Ascending aorta (tissue), 2 donors: ENCODE measurements at regions not wholly inside any gene's neighbourhood (a gene's known extent, or its start where the extent isn't known, plus 50 kb on each side); places are given as distances from the start of the nearest gene placed in this dataset.

Source experiments
- DNase-seq, 2 donors: peaks; one replicate each; pipeline ENCODE4 v3.0.0-alpha.2; 2019; ENCODE audit warnings: low spot score in 2 of 2
- H3K27ac ChIP-seq, 2 donors: fragments of 200-600 bp; sonication (generic); one replicate each; pipeline ENCODE4 v1.5.1; 2016 to 2017; ENCODE audit warnings: mild to moderate bottlenecking in 1 of 2
- H3K27me3 ChIP-seq: fragments of 200-600 bp; sonication (generic); one replicate; pipeline ENCODE4 v1.5.1; 2017
- H3K36me3 ChIP-seq, 2 donors: fragments of 200-600 bp; sonication (generic); one replicate each; pipeline ENCODE4 v1.5.1; 2016
- H3K4me1 ChIP-seq, 2 donors: fragments of 200-600 bp; sonication (generic); one replicate each; pipeline ENCODE4 v1.5.1; 2016 to 2017; ENCODE audit warnings: mild to moderate bottlenecking in 1 of 2
- H3K4me3 ChIP-seq, 2 donors: fragments of 200-600 bp; sonication (generic); one replicate each; pipeline ENCODE4 v1.5.1; 2016 to 2017; ENCODE audit warnings: mild to moderate bottlenecking in 1 of 2
- H3K9me3 ChIP-seq, 2 donors: fragments of 200-600 bp; sonication (generic); one replicate each; pipeline ENCODE4 v1.5.1; 2016
- CTCF ChIP-seq, 3 experiments: fragments of 200-600 bp in 2 of 3; fragments of 450-650 bp in 1 of 3; sonication (generic) in 2 of 3; IDR thresholded peaks; one replicate each; pipeline ENCODE4 v1.5.1; 2016 to 2019; ENCODE audit warnings: antibody characterized with exemption in 3 of 3, mild to moderate bottlenecking in 1 of 3, moderate library complexity in 1 of 3
- intact Hi-C: fragments of 100-400 bp; cut with DNase I; formaldehyde crosslinking; loops from one replicate; pipeline ENCODE4 v1.15.1; 2023

DNA sequence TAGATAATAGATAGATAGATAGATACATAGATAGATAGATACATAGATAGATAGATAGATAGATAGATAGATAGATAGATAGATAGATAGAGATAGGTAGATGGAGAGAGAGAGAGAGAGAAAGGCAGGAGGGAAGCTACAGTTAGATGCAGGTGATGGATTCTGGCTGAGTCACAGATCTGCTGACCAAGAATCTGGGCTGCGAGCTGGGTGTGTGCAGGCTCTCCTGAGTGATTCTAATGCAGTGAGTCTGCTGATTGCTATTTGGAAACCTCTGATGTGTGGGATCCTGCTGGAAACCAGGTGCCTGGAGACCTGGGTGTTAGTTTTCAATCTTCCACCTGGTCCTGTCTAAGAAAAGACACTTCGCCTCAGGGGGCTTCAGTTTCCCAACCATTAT lies 1441.8 kb downstream of the TBC1D22A start:
- Histone ChIP-seq H3K4me1 (no peaks in the 10 kb centered on the region), H3K9me3 (no peaks in the 10 kb centered on the region), H3K36me3 (no peaks in the 10 kb centered on the region), H3K27ac (no peak overlapping the region), H3K4me3 (no peak overlapping the region), H3K27me3 (no peaks in the 10 kb centered on the region)
- no peak for TF ChIP-seq CTCF (IDR thresholded peaks at IDR 0.05)
- intact Hi-C loops = no loop called here
- DNase-seq = no peak

DNA sequence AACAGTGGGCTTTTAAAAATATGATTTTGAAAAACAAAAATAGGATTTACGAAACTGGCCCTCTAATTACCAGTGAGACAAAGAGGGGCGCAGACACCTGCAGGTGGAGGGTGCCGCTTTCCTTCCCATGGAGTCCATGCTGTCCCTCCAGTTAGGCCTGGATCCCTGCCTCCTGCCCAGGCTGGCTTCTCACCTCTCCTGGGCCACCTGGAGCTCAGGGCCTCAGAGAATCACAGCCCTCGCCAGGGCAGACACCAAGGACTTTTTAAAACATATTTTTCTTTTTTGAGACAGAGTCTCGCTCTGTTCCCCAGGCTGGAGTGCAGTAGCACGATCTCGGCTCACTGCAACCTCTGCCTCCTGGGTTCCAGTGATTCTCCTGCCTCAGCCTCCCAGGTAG lies 1437.2 kb downstream of the TBC1D22A start:
- H3K36me3 ChIP-seq = no peaks in the 10 kb centered on the region
- no peaks in the 10 kb centered on the region for H3K27me3 ChIP-seq
- H3K27ac ChIP-seq = no peak overlapping the region
- no peak for TF ChIP-seq CTCF (IDR thresholded peaks at IDR 0.05)
- intact Hi-C loops = no loop called here
- H3K4me1 ChIP-seq = no peaks in the 10 kb centered on the region
- H3K4me3 ChIP-seq = no peak overlapping the region
- H3K9me3 ChIP-seq = no peaks in the 10 kb centered on the region
- no peak for DNase-seq

GRCh38 chr22:48198489-48199459 lies 1436.3 kb downstream of the TBC1D22A start:
- intact Hi-C loops = no loop called here
- Histone ChIP-seq H3K4me1 (no peaks in the 10 kb centered on the region), H3K36me3 (no peaks in the 10 kb centered on the region), H3K9me3 (no peaks in the 10 kb centered on the region), H3K27me3 (no peaks in the 10 kb centered on the region), H3K27ac (no peak overlapping the region), H3K4me3 (no peak overlapping the region)
- DNase-seq = no peak
- TF ChIP-seq CTCF (IDR thresholded peaks at IDR 0.05) = no peak

GRCh38 chr22:48197189-48197690 lies 1434.8 kb downstream of the TBC1D22A start:
- intact Hi-C loops = no loop called here
- Histone ChIP-seq H3K27ac (no peak overlapping the region), H3K4me1 (no peaks in the 10 kb centered on the region), H3K4me3 (no peak overlapping the region), H3K27me3 (no peaks in the 10 kb centered on the region), H3K9me3 (peaks cover 0 to 5% of the 10 kb centered on the region in 2 donors), H3K36me3 (no peaks in the 10 kb centered on the region)
- TF ChIP-seq CTCF (IDR thresholded peaks at IDR 0.05) = no peak
- DNase-seq = no peak

DNA sequence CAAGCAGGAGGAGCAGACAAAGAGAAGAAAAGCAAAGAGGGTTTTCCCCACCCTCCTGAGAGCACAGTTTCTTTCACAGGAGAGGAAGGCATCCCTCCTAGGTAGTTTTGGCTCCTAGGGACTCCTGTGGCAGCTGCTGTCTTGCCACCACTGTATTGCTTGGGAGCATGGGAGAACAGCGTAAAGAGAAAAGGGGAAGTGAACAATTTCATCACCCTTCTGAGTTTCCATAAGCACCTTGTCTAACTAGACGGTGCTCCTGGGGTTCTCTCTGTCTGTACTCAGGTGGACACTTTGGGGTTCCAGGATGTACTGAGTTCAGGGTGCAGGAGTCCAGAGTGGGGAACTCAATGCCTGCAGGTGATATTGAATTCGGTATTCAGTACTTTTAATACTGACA lies 1430.5 kb downstream of the TBC1D22A start:
- no peak overlapping the region for H3K27ac ChIP-seq
- intact Hi-C loops = no loop called here
- H3K4me3 ChIP-seq = no peak overlapping the region
- DNase-seq = no peak
- no peaks in the 10 kb centered on the region for H3K4me1 ChIP-seq
- no peaks in the 10 kb centered on the region for H3K27me3 ChIP-seq
- no peak for TF ChIP-seq CTCF (IDR thresholded peaks at IDR 0.05)
- H3K36me3 ChIP-seq = no peaks in the 10 kb centered on the region
- H3K9me3 ChIP-seq = peaks cover 0 to 20% of the 10 kb centered on the region in 2 donors
